GM23338 (cell line): ENCODE measurements at regions not wholly inside any gene's neighbourhood (a gene's known extent, or its start where the extent isn't known, plus 50 kb on each side); places are given as distances from the start of the nearest gene placed in this dataset.

Source experiments
- CREB1 ChIP-seq: fragments of 250-450 bp; sonication (Bioruptor Pico); IDR thresholded peaks from 2 replicates; pipeline ENCODE4 v1.5.0; 2020; ENCODE audit warnings: low read depth, mild to moderate bottlenecking, moderate library complexity
- CTCF ChIP-seq, 2 experiments: fragments of 200-600 bp in 1 of 2; sonication (generic) in 1 of 2; conservative IDR thresholded peaks; 2 replicates each; pipeline versions ENCODE4 v1.5.1 to v1.6.1; 2016 to 2017; ENCODE audit warnings: antibody characterized with exemption in 2 of 2, low read depth in 2 of 2, mild to moderate bottlenecking in 2 of 2, moderate library complexity in 1 of 2
- ETS1 ChIP-seq: IDR thresholded peaks from 2 replicates; pipeline ENCODE4 v1.6.1; 2016; ENCODE audit warnings: antibody characterized with exemption
- EZH2 ChIP-seq: fragments of 200-600 bp; sonication (generic); IDR thresholded peaks from one replicate; pipeline ENCODE4 v1.8.0; 2017; ENCODE audit warnings: antibody characterized with exemption, mild to moderate bottlenecking, low read depth; ENCODE audit not compliant: unreplicated experiment
- EZH2phosphoT487 ChIP-seq: fragments of 200-600 bp; sonication (generic); IDR thresholded peaks from one replicate; pipeline ENCODE4 v1.8.1; 2018; ENCODE audit warnings: antibody characterized with exemption; ENCODE audit not compliant: unreplicated experiment
- JUNB ChIP-seq: IDR thresholded peaks from one replicate; pipeline ENCODE4 v1.6.1; 2016; ENCODE audit warnings: antibody characterized with exemption; ENCODE audit not compliant: unreplicated experiment
- NANOG ChIP-seq: IDR thresholded peaks from 2 replicates; pipeline ENCODE4 v1.6.1; 2016; ENCODE audit warnings: antibody characterized with exemption, borderline replicate concordance
- POLR2AphosphoS5 ChIP-seq: IDR thresholded peaks from 2 replicates; pipeline ENCODE4 v1.6.1; 2016; ENCODE audit warnings: antibody characterized with exemption, low read depth
- REST ChIP-seq: IDR thresholded peaks from one replicate; pipeline ENCODE4 v1.6.1; 2018; ENCODE audit warnings: antibody characterized with exemption; ENCODE audit not compliant: unreplicated experiment
- STAT1 ChIP-seq: IDR thresholded peaks from one replicate; pipeline ENCODE4 v1.6.1; 2016; ENCODE audit warnings: antibody characterized with exemption; ENCODE audit not compliant: unreplicated experiment
- ZNF331 ChIP-seq: fragments of 250-450 bp; sonication (Bioruptor Pico); IDR thresholded peaks from 2 replicates; pipeline ENCODE4 v1.5.0; 2020; ENCODE audit warnings: low read depth, mild to moderate bottlenecking, moderate library complexity
- TF ChIP-seq, protein P1 (sequence below): fragments of 250-450 bp; sonication (Bioruptor Pico); IDR thresholded peaks from 2 replicates; pipeline ENCODE4 v1.5.0; 2020; ENCODE audit warnings: mild to moderate bottlenecking, moderate library complexity

DNA sequence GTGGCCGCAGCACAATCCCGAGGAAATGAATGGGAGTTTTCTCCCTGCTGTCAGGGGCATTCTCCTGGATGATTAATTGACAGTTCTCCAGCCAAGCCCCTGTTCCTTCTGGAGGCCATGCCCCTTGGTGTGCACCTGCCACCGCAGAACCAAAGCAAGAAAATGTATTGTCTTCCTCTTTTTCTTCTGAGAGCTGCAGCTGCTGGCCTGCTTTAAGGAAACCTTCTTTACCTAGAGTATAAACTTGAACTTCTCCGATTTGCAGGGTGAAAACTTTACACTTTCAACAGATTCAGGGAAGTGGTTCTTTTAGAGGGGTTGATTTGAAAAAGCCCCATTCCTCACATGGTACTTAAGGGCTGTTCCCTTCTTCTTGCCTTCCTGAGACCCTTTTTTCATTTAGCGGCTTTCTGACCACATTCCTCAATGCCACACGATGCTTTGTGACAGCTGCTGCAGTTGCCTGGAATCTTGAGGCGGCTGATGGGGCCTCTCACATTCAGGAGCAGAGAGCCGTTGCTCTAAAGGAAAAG lies 402.8 kb downstream of the TXNL1 start:
- TF ChIP-seq REST, result no peak
- TF ChIP-seq EZH2phosphoT487, result no peak
- no peak for TF ChIP-seq POLR2AphosphoS5
- TF ChIP-seq CTCF (conservative IDR thresholded peaks at IDR 0.05; ENCODE audit: low read depth in 2 of 2), result no peak
- no peak for TF ChIP-seq EZH2
- TF ChIP-seq STAT1, result no peak
- TF ChIP-seq JUNB, result no peak
- no peak for TF ChIP-seq CREB1 (CRISPR knock-in tag)
- no peak for TF ChIP-seq ETS1
- TF ChIP-seq, protein P1, sequence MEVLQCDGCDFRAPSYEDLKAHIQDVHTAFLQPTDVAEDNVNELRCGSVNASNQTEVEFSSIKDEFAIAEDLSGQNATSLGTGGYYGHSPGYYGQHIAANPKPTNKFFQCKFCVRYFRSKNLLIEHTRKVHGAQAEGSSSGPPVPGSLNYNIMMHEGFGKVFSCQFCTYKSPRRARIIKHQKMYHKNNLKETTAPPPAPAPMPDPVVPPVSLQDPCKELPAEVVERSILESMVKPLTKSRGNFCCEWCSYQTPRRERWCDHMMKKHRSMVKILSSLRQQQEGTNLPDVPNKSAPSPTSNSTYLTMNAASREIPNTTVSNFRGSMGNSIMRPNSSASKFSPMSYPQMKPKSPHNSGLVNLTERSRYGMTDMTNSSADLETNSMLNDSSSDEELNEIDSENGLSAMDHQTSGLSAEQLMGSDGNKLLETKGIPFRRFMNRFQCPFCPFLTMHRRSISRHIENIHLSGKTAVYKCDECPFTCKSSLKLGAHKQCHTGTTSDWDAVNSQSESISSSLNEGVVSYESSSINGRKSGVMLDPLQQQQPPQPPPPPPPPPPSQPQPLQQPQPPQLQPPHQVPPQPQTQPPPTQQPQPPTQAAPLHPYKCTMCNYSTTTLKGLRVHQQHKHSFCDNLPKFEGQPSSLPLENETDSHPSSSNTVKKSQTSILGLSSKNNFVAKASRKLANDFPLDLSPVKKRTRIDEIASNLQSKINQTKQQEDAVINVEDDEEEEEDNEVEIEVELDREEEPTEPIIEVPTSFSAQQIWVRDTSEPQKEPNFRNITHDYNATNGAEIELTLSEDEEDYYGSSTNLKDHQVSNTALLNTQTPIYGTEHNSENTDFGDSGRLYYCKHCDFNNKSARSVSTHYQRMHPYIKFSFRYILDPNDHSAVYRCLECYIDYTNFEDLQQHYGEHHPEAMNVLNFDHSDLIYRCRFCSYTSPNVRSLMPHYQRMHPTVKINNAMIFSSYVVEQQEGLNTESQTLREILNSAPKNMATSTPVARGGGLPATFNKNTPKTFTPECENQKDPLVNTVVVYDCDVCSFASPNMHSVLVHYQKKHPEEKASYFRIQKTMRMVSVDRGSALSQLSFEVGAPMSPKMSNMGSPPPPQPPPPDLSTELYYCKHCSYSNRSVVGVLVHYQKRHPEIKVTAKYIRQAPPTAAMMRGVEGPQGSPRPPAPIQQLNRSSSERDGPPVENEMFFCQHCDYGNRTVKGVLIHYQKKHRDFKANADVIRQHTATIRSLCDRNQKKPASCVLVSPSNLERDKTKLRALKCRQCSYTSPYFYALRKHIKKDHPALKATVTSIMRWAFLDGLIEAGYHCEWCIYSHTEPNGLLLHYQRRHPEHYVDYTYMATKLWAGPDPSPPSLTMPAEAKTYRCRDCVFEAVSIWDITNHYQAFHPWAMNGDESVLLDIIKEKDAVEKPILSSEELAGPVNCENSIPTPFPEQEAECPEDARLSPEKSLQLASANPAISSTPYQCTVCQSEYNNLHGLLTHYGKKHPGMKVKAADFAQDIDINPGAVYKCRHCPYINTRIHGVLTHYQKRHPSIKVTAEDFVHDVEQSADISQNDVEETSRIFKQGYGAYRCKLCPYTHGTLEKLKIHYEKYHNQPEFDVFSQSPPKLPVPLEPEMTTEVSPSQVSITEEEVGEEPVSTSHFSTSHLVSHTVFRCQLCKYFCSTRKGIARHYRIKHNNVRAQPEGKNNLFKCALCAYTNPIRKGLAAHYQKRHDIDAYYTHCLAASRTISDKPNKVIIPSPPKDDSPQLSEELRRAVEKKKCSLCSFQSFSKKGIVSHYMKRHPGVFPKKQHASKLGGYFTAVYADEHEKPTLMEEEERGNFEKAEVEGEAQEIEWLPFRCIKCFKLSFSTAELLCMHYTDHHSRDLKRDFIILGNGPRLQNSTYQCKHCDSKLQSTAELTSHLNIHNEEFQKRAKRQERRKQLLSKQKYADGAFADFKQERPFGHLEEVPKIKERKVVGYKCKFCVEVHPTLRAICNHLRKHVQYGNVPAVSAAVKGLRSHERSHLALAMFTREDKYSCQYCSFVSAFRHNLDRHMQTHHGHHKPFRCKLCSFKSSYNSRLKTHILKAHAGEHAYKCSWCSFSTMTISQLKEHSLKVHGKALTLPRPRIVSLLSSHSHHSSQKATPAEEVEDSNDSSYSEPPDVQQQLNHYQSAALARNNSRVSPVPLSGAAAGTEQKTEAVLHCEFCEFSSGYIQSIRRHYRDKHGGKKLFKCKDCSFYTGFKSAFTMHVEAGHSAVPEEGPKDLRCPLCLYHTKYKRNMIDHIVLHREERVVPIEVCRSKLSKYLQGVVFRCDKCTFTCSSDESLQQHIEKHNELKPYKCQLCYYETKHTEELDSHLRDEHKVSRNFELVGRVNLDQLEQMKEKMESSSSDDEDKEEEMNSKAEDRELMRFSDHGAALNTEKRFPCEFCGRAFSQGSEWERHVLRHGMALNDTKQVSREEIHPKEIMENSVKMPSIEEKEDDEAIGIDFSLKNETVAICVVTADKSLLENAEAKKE (CRISPR knock-in tag), result no peak
- no peak for TF ChIP-seq ZNF331 (CRISPR knock-in tag)
- TF ChIP-seq NANOG, result no peak
